H9 (cell line): ENCODE measurements at regions not wholly inside any gene's neighbourhood (a gene's known extent, or its start where the extent isn't known, plus 50 kb on each side); places are given as distances from the start of the nearest gene placed in this dataset.

Experiments
- DNase-seq: peaks from one replicate; pipeline ENCODE4 v3.0.0-alpha.2; 2017
- H2AFZ ChIP-seq: one replicate; pipeline ENCODE4 v1.6.1; 2013; ENCODE audit warnings: mild to moderate bottlenecking, low read length, control low read depth, moderate library complexity
- H2AK5ac ChIP-seq: 2 replicates; pipeline ENCODE4 v1.6.1; 2013; ENCODE audit warnings: low read length, control low read depth, mixed read lengths; ENCODE audit not compliant: insufficient read length
- H2BK120ac ChIP-seq: one replicate; pipeline ENCODE4 v1.6.1; 2013; ENCODE audit warnings: low read depth, mild to moderate bottlenecking, low read length, control low read depth, inconsistent platforms; ENCODE audit not compliant: poor library complexity, severe bottlenecking
- H2BK12ac ChIP-seq: 2 replicates; pipeline ENCODE4 v1.6.1; 2013; ENCODE audit warnings: low read length, control low read depth, mixed read lengths, low read depth; ENCODE audit not compliant: insufficient read length
- H2BK15ac ChIP-seq: 2 replicates; pipeline ENCODE4 v1.6.1; 2013; ENCODE audit warnings: low read depth, low read length, control low read depth
- H2BK20ac ChIP-seq: one replicate; pipeline ENCODE4 v1.6.1; 2013; ENCODE audit warnings: low read depth, mild to moderate bottlenecking, low read length, control low read depth, inconsistent platforms; ENCODE audit not compliant: poor library complexity, severe bottlenecking
- H2BK5ac ChIP-seq: 2 replicates; pipeline ENCODE4 v1.6.1; 2013; ENCODE audit warnings: low read length, control low read depth, mixed read lengths; ENCODE audit not compliant: insufficient read length
- H3K14ac ChIP-seq: 2 replicates; pipeline ENCODE4 v1.6.1; 2013; ENCODE audit warnings: low read length, control low read depth; ENCODE audit not compliant: insufficient read depth
- H3K18ac ChIP-seq: 2 replicates; pipeline ENCODE4 v1.6.1; 2013; ENCODE audit warnings: low read depth, mild to moderate bottlenecking, mixed read lengths, low read length, control low read depth; ENCODE audit not compliant: insufficient read length
- H3K23ac ChIP-seq: 2 replicates; pipeline ENCODE4 v1.6.1; 2013; ENCODE audit warnings: low read length, control low read depth, mixed read lengths, low read depth; ENCODE audit not compliant: insufficient read length
- H3K23me2 ChIP-seq: 2 replicates; pipeline ENCODE4 v1.6.1; 2013; ENCODE audit warnings: low read depth, mild to moderate bottlenecking, mixed read lengths, low read length, control low read depth; ENCODE audit not compliant: insufficient read length, poor library complexity, severe bottlenecking
- H3K27ac ChIP-seq: 2 replicates; pipeline ENCODE4 v1.5.1; 2013; ENCODE audit warnings: low read length, control low read depth, mixed read lengths, low read depth; ENCODE audit not compliant: insufficient read length
- H3K27me3 ChIP-seq: 2 replicates; pipeline ENCODE4 v1.6.1; 2013; ENCODE audit warnings: low read length, control low read depth, inconsistent platforms; ENCODE audit not compliant: insufficient read depth
- H3K4ac ChIP-seq: 2 replicates; pipeline ENCODE4 v1.6.1; 2013; ENCODE audit warnings: low read depth, mild to moderate bottlenecking, control low read depth, inconsistent platforms, low read length, moderate library complexity
- H3K4me1 ChIP-seq: 2 replicates; pipeline ENCODE4 v1.6.1; 2013; ENCODE audit warnings: low read length, control low read depth, inconsistent platforms; ENCODE audit not compliant: insufficient read depth
- H3K4me2 ChIP-seq: 2 replicates; pipeline ENCODE4 v1.6.1; 2013; ENCODE audit warnings: low read length, control low read depth, mixed read lengths; ENCODE audit not compliant: insufficient read length, insufficient read depth
- H3K56ac ChIP-seq: 2 replicates; pipeline ENCODE4 v1.6.1; 2013; ENCODE audit warnings: low read depth, mild to moderate bottlenecking, mixed read lengths, low read length, control low read depth; ENCODE audit not compliant: insufficient read length
- H3K79me1 ChIP-seq: 2 replicates; pipeline ENCODE4 v1.6.1; 2013; ENCODE audit warnings: low read depth, mild to moderate bottlenecking, moderate library complexity, low read length, control low read depth, inconsistent platforms; ENCODE audit not compliant: insufficient read depth, poor library complexity, severe bottlenecking
- H3K79me2 ChIP-seq: 2 replicates; pipeline ENCODE4 v1.6.1; 2013; ENCODE audit warnings: low read length, control low read depth, inconsistent platforms; ENCODE audit not compliant: insufficient read depth
- H3K9ac ChIP-seq: 2 replicates; pipeline ENCODE4 v1.6.1; 2013; ENCODE audit warnings: low read length, control low read depth, mixed read lengths; ENCODE audit not compliant: insufficient read length; ENCODE audit errors: extremely low read depth
- H3K9me3 ChIP-seq: one replicate; pipeline ENCODE4 v1.6.1; 2013; ENCODE audit warnings: low read depth, low read length, inconsistent platforms; ENCODE audit not compliant: control insufficient read depth
- H3T11ph ChIP-seq: one replicate; pipeline ENCODE4 v1.6.1; 2013; ENCODE audit warnings: mild to moderate bottlenecking, low read length, control low read depth, inconsistent platforms
- H4K20me1 ChIP-seq: one replicate; pipeline ENCODE4 v1.6.1; 2013; ENCODE audit not compliant: control insufficient read depth, insufficient read length, insufficient read depth
- H4K5ac ChIP-seq: 2 replicates; pipeline ENCODE4 v1.6.1; 2013; ENCODE audit warnings: low read depth, mild to moderate bottlenecking, mixed read lengths, low read length, control low read depth; ENCODE audit not compliant: insufficient read length
- H4K8ac ChIP-seq: replicated peaks from 2 replicates; pipeline ENCODE4 v1.6.1; 2013; ENCODE audit warnings: low read length, control low read depth, mixed read lengths, low read depth; ENCODE audit not compliant: insufficient read length
- H4K91ac ChIP-seq: 2 replicates; pipeline ENCODE4 v1.6.1; 2013; ENCODE audit warnings: low read depth, mild to moderate bottlenecking, moderate library complexity, mixed read lengths, low read length, control low read depth; ENCODE audit not compliant: insufficient read length
- H3K27ac Mint-ChIP-seq, 3 experiments: 2 replicates in 2 of 3; 3 replicates in 1 of 3; pipeline ENCODE4 v1.8.0; 2020 to 2021; ENCODE audit warnings: mixed read lengths in 3 of 3, mild to moderate bottlenecking in 1 of 3, moderate library complexity in 1 of 3
- H3K27me3 Mint-ChIP-seq: 2 replicates; pipeline ENCODE4 v1.8.0; 2021; ENCODE audit warnings: low read depth, mild to moderate bottlenecking, moderate library complexity, mixed read lengths
- H3K36me3 Mint-ChIP-seq, 3 experiments: 2 replicates in 2 of 3; 3 replicates in 1 of 3; pipeline ENCODE4 v1.8.0; 2020 to 2021; ENCODE audit warnings: low read depth in 3 of 3, mixed read lengths in 3 of 3; ENCODE audit not compliant: insufficient read depth in 1 of 3
- H3K4me1 Mint-ChIP-seq, 2 experiments: 2 replicates each; pipeline ENCODE4 v1.8.0; 2020; ENCODE audit warnings: mixed read lengths in 2 of 2
- H3K4me3 Mint-ChIP-seq, 2 experiments: 2 replicates in 1 of 2; 3 replicates in 1 of 2; pipeline ENCODE4 v1.8.0; 2020 to 2021; ENCODE audit warnings: mild to moderate bottlenecking in 2 of 2, mixed read lengths in 2 of 2, moderate library complexity in 1 of 2
- H3K9me3 Mint-ChIP-seq, 2 experiments: 2 replicates in 1 of 2; 3 replicates in 1 of 2; pipeline ENCODE4 v1.8.0; 2020; ENCODE audit warnings: mild to moderate bottlenecking in 2 of 2, mixed read lengths in 2 of 2, moderate library complexity in 1 of 2
- CTCF ChIP-seq: fragments of 200-600 bp; sonication (generic); conservative IDR thresholded peaks from 3 replicates; pipeline ENCODE4 v1.8.0; 2021; ENCODE audit warnings: antibody characterized with exemption, mild to moderate bottlenecking
- WGBS: extraction: QIAGEN DNeasy Blood & Tissue Kit; methylation state at CpG from one replicate; pipeline ENCODE4 v1.1.7; 2013; ENCODE audit warnings: missing lambda C conversion rate, low lambda C conversion rate, mixed read lengths; ENCODE audit not compliant: insufficient read length; ENCODE audit errors: extremely low coverage; 5-methylcytosine and 5-hydroxymethylcytosine counted together

- Histone ChIP-seq H3K9me3 (no peaks in the 10 kb centered on the region), H4K5ac (no peak overlapping the region), H3K4me1 (no peaks in the 10 kb centered on the region), H3K79me2 (no peaks in the 10 kb centered on the region), H3K79me1 (no peaks in the 10 kb centered on the region), H2BK12ac (no peak overlapping the region), H3K4ac (no peak overlapping the region), H3K23me2 (no peaks in the 10 kb centered on the region), H3K9ac (no peak overlapping the region), H2BK15ac (no peak overlapping the region), H3T11ph (no peak overlapping the region), H2AK5ac (no peak overlapping the region), H3K27ac (no peak overlapping the region), H4K8ac (no peak overlapping the region), H2BK20ac (no peak overlapping the region), H2AFZ (no peak overlapping the region), H3K27me3 (no peaks in the 10 kb centered on the region), H3K14ac (no peak overlapping the region), H3K4me2 (no peak overlapping the region), H4K91ac (no peak overlapping the region), H2BK120ac (no peak overlapping the region), H3K23ac (no peak overlapping the region), H3K56ac (no peak overlapping the region), H2BK5ac (no peak overlapping the region), H4K20me1 (no peaks in the 10 kb centered on the region), H3K18ac (no peak overlapping the region)
- DNase-seq, result no peak
- Mint-ChIP-seq H3K4me3 (no peak overlapping the region), H3K4me1 (no peaks in the 10 kb centered on the region), H3K27me3 (peaks cover 9% of the 10 kb centered on the region), H3K9me3 (no peaks in the 10 kb centered on the region), H3K36me3 (no peaks in the 10 kb centered on the region), H3K27ac (no peak overlapping the region)
- TF ChIP-seq CTCF, result no peak
- WGBS, result no CpG with 5 or more reads among the region's 9 CpGs
Measured at GRCh38 chr2:176574484-176575236, 305.4 kb downstream of the MTX2 start.
